HG03520 (cell line): ENCODE measurements at regions not wholly inside any gene's neighbourhood (a gene's known extent, or its start where the extent isn't known, plus 50 kb on each side); places are given as distances from the start of the nearest gene placed in this dataset.
"Not testable (repeated sequence)": the region's sequence is repeated elsewhere in the genome, so short reads cannot be mapped to it uniquely, and the experiment has no call there.

Source experiments
- ATAC-seq: cut with Tn5 transposase; IDR thresholded peaks from one replicate; pipeline ENCODE4 v1.9.1; 2021; ENCODE audit warnings: mild to moderate bottlenecking, moderate library complexity; ENCODE audit not compliant: unreplicated experiment

DNA sequence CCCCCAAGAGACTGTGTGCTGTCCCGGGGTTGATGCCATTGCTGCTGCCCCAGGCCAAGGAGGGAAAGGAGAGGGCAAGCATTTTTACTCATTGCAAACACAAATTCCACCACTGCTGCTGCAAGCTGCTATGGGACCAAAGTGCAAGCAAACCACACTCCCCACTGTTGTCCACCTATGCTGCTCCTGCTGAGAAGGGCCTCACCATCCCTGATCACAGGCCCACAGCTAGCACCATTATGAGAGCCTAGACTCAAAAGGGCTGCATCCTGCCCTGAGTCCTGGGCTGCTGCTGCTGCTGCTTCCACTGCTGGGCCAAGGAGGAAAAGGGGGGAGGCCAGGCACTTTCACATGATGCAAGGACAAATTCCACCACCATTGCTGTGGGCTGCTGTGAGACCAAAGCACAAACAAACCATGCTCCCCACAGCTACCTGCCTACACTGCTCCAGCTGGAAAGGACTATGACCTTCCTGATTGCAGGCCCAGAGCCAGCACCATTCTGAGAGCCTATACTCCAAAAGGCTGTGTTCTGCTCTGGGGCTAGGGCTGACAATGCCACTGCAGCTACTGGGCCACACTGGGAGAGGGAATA lies 218.2 kb upstream of the ZCCHC13 start:
- ATAC-seq, result no peak

DNA sequence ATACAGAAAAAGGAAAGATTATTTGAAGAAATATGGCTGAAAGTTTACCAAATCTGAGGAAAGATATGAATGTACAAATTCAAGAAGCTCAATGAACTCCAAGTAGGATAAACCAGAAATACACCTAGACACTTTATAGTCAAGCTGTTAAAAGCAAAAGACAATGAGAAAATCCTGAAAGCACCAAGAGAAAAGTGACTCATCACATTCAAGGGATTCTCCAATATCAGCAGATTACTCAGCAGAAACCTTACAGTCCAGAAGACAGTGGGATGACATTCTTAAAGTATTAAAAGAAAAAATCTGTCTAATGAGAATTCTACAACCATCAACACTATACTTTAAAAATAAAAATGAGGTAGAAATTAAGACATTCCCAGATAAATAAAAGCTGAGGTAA lies 223.8 kb upstream of the ZCCHC13 start:
- no peak for ATAC-seq

DNA sequence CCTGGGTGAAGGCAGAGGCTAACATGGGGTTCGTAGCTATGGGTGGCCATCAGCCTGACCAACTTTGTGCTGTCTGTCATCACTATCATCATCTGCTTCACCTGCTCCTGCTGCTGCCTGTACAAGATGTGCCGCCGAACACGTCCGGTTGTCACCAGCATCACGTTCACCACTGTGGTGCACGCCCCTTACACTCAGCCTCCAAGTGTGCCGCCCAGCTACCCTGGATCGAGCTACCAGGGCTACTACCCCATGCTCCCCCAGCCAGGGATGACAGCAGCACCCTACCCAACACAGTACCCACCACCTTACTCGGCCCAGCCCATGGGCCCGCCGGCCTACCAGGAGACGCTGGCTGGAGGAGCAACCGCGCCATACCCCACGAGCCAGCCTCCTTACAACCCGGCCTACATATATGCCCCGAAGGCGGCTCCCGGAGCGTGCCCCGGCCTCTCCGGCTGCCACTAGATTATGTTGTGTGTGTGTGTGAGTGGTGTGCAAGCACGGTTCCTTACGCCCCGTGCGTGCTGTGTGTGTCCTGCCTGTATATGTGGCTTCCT lies 213.4 kb upstream of the XIST start:
- no peak for ATAC-seq

DNA sequence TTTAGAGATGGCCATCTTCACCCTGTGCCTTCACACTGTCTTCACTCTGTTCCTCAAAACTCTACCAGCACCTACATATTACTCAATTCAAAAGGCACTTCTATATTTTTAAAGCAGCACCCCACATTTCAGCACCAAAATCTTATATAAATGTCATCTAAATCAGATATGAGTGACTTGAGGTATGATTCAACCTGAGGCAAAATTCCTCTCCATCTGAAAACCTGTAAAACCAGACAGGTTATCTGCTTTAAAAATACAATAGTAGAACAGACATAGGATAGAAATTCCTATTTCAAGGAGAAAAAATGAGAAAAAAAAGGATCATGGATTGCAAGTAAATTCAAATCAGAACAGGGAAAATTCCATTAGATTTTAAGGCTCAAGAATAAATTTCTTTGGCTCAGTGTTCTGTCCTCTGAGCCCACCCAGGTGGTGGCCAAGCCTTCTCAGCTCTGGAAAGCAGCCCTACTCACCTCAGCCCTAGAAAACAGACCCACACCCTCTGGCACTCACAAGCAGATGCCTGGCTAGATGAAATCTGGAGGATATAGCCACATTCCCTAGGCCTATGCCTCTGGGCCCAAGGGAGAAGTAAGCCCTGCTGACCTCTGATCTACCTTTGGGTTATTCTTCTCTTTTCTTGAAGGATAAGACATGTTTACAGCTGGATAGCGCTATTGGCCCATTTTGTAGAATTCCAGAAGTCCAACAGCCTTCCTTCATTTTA lies 211.1 kb upstream of the XIST start:
- no peak for ATAC-seq

DNA sequence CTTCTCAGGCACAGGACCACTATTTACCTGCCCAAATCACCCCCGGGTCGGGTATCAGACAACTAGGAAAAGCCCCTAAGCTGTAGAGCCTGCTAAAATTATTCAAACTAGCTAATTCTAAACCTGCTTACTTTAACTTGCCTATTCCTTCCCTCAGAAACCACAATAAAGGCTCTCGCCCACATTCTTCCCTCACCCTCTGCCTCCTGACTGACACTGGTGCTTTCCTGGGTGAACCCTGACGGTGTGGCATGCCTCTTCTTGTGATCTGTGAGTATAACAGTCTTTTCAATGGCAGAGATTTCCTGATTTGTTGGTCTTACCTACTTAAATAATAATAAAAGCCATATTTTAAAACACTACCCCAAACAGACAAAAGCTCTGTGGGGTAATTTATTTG lies 209.4 kb upstream of the XIST start:
- no peak for ATAC-seq

DNA sequence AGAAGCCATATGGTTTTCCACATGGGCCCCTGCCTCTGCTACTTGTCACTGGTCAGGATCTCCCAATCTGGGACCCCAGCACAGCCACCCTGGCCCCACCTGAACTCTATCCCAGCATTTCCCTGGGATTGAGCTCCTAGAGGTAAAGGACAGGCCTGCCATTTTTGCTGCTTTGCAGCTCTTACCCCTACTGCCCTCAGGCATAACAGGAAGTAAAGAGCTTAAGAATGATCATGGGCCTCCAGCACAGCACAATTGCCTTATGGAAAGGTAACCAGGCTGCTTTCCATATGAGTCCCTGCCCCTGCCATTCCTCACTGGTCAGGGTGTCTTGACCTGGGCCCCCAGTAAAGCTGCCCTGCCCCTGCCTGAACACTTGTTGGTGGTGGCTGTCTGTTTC lies 196.6 kb upstream of the XIST start:
- ATAC-seq, result no peak

DNA sequence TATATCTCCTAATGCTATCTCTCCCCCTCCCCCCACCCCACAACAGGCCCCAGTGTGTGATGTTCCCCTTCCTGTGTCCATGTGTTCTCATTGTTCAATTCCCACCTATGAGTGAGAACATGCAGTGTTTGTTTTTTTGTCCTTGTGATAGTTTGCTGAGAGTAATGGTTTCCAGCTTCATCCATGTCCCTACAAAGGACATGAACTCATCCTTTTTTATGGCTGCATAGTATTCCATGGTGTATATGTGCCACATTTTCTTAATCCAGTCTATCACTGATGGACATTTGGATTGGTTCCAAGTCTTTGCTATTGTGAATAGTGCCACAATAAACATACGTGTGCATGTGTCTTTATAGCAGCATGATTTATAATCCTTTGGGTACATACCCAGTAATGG lies 181.6 kb upstream of the XIST start:
- ATAC-seq, result not testable (repeated sequence)

DNA sequence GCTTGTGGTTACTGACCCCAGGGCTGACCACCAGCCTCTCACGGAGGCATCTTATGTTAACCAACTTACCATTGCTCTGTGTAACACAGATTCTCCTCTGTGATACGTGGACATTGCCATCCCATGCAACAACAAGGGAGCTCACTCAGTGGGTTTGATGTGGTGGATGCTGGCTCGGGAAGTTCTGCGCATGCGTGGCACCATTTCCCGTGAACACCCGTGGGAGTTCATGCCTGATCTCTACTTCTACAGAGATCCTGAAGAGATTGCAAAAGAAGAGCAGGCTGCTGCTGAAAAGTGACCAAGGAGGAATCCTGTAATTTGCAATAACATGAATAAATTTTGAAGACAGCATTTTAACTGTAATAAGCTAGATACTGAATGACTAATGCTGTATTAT lies 179.0 kb upstream of the XIST start:
- not testable (repeated sequence) for ATAC-seq

DNA sequence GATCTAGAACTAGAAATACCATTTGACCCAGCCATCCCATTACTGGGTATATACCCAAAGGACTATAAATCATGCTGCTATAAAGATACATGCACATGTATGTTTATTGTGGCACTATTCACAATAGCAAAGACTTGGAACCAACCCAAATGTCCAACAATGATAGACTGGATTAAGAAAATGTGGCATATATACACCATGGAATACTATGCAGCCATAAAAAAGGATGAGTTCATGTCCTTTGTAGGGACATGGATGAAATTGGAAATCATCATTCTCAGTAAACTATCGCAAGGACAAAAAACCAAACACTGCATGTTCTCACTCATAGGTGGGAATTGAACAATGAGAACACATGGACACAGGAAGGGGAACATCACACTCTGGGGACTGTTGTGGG lies 178.3 kb upstream of the XIST start:
- ATAC-seq, result not testable (repeated sequence)

DNA sequence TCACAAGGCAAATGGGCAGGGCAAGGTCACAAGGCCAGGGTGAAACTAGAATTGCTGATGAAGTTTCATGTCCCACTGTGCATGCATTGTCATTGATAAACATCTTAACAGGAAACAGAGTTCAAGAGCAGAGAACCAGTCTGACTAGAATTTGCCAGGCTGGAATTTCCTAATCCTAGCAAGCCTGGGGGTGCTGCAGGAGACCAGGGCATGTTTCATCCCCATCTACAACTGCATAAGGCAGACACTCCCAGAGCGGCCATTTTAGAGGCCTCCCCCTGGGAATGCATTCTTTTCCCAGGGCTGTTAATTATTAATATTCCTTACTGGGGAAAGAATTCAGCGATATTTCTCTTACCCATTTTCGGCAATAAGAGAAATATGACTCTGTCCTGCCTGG lies 172.6 kb upstream of the XIST start:
- not testable (repeated sequence) for ATAC-seq

DNA sequence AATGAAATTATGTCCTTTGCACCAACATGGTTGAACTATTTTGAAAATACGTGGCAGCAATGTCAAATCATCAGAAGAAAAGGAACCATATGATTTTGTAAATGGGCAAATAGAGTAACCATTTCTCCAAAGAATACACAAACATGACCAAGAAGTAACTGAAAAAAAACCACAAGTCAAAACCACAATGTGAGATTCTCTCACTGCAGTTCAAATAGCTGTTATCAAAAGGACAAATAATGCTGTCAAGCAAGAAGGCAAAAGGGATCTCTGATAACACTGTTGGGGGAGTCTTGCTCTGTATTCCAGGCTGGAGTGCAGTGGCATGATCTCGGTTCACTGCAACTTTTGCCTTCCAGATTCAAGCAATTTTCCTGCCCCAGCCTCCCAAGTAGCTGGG lies 170.7 kb upstream of the XIST start:
- ATAC-seq, result no peak

DNA sequence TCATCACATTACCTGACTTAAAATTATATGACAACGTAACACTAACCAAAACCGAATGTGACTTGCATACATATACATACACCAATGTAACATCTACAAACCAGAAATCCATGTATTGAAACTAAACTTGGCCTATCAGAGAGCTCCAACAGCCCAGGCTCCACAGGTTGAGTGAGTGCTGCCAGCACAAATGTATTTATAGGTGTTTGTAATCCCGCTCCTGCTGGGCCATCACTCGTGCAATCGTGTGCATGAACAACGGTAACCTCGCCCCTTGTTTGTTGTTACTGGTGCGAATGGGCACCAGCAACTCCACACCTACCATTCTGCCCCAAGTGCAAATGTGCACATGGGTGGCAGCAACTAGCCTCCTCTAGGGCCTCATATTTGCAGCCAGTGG lies 165.7 kb upstream of the XIST start:
- no peak for ATAC-seq

DNA sequence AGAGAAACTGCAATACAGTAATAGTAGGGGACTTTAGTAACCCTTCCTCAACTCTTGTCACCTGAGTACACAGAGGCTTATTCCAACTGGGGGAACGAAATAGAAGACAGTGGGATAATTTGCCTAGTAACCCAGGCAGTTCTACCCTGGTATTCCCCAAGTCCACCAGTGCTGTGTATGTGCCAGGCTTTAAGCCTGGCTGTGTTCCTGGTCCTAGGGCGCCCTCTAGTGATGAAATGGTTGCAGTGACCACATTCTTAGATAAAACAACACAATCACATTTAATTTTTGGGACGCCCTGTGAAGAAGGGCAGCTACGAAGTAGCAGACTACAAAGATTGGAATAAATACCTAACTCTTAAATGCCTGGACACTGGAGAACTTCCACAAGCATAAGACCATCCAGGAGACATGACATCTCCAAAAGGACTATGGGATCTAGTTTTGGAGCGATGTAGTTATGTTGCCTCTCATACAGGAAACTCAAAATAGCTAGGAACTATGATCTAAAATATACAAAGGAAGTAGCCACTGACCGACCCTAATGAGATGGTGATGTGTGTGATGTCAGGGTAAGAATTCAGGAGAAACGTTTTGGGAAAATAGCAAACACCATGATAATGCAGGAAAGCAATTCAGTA lies 163.0 kb upstream of the XIST start:
- peak; percentile 93 for ATAC-seq

DNA sequence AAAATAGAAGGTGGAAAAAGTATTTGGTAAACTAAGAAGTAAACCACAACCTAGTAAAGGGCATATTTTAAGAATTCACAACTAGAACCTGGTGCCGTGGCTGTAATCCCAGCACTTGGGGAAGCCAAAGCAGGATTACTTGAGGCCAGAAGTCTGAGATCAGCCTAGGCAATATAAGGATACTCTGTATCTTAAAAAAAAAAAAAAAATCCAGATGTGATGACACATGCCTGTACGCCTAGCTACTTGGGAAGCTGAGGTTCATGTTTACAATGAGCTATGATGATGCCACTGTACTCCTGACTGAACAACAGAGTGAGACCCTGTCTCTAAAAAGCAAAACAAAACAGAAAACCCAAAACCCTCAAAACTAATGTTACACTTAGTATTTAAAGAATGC lies 156.5 kb upstream of the XIST start:
- ATAC-seq, result no peak

DNA sequence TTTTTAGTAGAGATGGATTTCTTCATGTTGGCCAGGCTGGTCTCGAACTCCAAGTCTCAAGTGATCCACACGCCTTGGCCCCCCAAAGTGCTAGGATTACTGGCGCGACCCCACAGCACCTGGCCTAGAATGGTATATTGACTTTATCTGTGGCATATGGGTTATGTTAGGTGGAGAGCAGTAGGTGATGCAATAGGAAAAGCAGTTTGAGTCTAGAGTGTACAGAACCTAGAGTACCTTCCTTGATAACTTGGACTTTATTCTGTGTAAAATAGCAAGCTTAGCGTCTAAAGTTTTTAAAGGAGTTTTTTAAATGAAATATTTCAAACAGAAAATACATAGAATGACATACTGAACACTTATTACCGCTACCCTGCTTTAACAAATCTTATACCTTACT lies 139.5 kb upstream of the XIST start:
- no peak for ATAC-seq

DNA sequence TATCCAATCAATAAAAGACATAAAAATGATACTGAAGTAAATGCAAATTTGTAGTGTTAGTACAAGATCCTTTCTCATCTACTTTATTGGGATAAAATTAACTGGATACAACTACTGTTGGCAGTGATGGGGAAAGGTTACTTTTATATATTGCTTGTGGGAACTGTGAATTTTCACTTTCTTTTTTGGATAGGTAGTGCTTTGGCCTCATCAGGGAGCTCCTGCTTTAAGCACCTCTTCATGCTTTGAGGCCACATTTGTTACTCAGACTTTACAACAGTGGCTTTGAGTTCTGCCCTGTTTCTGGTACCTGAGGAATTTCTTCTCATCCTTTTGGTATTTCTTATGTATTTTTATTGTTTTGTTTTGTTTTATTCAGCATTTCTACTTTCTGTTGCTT lies 134.7 kb upstream of the XIST start:
- ATAC-seq, result no peak

DNA sequence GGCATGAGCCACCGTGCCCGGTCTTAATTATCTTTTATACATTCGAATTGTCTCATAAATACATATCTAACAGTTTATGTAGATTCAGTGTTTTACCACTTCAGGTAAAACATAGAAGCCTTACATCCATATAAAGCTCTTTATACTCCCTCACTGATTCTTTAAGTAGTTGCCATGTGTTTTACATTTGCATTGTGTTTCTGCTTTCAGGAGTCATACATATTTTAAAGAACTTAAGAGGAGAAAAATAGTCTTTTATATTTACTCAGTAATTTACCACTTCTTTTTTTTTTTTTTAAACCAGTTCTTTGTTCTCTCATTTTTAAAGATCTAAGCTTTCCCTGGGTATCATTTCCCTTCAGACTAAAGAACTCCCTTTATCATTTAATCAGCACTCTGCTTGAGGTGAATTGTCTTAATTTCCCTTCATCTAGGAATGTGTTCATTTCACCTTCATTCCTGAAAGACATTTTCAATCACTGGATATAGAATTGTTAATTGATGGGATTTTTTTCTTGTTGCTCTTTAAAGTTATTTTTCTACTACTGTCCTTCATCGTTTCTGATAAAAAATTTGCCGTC lies 127.1 kb upstream of the XIST start:
- ATAC-seq, result no peak

DNA sequence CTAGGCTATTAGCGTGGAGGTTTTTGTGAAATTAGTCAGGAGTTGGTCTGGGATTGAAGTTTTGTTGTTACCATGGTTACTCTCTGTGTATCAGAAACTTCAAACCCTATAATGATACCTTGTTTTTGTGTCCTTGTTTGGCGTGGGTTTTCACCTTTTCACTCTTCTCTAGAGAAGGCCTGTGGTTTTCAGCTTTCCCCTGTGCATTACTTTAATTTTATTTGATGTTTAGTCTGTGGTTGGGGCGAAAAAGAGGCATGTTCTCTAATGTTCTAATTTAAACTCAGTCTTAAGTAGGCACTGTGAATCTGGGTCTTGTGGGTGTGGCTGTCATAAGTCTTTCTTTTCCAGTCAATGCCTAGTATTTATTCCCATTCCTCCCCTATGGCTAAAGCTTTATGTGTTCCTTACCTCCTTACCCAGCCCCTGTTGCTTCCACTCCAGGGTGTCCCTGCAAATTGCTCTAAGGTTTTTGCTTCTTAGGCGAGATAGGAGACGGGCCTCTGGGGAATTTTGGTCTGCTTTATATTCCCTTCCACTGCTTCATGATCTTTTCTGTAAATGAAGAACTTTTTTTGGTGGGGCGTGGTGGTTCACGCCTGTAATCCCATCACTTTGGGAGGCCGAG lies 125.1 kb upstream of the XIST start:
- ATAC-seq, result peak; percentile 96

DNA sequence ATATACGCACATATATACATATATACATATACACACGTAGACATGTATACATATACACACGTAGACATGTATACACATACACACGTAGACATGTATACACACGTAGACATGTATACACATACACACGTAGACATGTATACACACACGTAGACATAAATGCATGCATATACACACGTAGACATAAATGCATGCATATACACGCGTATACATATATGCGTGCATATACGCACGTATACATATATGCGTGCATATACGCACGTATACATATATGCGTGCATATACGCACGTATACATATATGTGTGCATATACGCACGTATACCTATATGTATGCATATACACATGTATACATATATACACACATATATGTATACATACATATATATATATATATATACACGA lies 114.9 kb upstream of the XIST start:
- not testable (repeated sequence) for ATAC-seq

DNA sequence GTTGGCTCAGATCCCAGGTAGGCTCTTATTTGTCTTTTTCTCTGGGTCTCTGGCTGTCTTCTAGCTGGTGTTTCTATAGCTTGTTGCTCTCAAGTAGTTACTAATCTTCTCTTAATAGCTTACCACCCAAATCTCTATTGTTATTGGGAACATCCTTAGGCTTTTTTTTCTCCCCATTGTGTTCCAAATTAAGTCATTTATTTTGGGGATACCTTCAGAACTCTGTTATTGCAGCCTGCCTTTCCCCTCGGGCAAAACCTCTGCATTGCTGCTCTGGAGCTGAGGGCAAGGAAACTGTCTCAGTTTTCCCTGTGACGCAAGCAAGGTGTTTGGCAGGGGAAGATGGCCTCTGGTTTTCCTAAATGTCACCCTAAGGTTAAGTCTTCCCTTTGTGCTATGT lies 113.3 kb upstream of the XIST start:
- no peak for ATAC-seq

DNA sequence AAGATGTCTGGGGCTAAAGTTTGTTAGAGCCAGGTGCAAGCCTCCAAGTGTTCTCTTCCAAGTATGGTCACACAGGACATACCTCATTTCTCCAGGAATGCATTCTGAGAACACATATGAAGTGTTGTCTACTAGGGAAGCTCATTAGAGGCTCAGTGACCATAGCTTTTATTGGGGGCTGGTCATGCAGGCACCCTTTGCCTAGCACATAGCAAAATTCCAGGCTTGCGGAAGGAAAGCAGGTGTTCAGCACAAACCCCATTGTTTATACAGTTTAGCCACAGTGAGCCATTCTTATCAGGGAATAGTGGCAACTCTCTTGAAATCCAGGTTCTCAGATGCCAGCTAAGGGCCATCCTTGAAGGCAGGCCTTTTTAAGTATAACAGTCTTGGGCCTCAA lies 112.1 kb upstream of the XIST start:
- ATAC-seq, result no peak
